GM10266 (cell line): ENCODE measurements at regions not wholly inside any gene's neighbourhood (a gene's known extent, or its start where the extent isn't known, plus 50 kb on each side); places are given as distances from the start of the nearest gene placed in this dataset.
A peak's percentile ranks its signal among the peaks of the same experiment; 100 is the strongest.

Experiments
- DNase-seq: peaks from one replicate; pipeline ENCODE4 v3.0.0; 2012; ENCODE audit errors: extremely low spot score
- TF ChIP-seq, protein P1 (sequence below): IDR thresholded peaks from 2 replicates; pipeline ENCODE4 v1.5.1; 2012; ENCODE audit warnings: mild to moderate bottlenecking, low read depth; ENCODE audit not compliant: control insufficient read depth, insufficient read depth; ENCODE audit errors: missing control alignments

- TF ChIP-seq, protein P1, sequence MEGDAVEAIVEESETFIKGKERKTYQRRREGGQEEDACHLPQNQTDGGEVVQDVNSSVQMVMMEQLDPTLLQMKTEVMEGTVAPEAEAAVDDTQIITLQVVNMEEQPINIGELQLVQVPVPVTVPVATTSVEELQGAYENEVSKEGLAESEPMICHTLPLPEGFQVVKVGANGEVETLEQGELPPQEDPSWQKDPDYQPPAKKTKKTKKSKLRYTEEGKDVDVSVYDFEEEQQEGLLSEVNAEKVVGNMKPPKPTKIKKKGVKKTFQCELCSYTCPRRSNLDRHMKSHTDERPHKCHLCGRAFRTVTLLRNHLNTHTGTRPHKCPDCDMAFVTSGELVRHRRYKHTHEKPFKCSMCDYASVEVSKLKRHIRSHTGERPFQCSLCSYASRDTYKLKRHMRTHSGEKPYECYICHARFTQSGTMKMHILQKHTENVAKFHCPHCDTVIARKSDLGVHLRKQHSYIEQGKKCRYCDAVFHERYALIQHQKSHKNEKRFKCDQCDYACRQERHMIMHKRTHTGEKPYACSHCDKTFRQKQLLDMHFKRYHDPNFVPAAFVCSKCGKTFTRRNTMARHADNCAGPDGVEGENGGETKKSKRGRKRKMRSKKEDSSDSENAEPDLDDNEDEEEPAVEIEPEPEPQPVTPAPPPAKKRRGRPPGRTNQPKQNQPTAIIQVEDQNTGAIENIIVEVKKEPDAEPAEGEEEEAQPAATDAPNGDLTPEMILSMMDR: no peak
- no peak for DNase-seq
Observed at GRCh38 chr14:81682701-81683100, 149.0 kb upstream of the SEL1L start.

- no peak for DNase-seq
- TF ChIP-seq, protein P1: no peak
Observed at GRCh38 chr14:81684696-81685095, 151.0 kb upstream of the SEL1L start.

- no peak for DNase-seq
- TF ChIP-seq, protein P1: no peak
Observed at GRCh38 chr14:81686512-81686911, 152.9 kb upstream of the SEL1L start.

GRCh38 chr14:81691931-81692330, 158.3 kb upstream of the SEL1L start:
- no peak for DNase-seq
- TF ChIP-seq, protein P1: no peak

DNA sequence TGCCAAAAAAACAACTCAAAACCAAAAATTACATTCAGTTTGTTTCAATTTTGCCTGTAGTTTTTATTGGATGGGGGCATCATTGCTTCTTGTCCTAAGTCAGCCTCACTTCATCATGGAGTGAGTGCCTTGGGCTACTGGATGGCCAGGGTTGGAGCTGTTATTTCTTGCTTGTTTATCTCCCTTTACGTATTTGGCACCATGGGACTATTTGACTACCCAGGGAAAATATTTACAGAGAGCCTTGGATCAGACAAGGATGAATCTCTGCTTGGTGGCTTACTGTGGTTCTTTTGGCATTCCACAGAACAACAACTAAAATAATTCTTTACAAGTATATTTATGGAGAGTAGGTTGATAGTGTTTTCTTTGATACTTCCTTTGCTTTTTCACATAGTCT, 160.8 kb upstream of the SEL1L start:
- TF ChIP-seq, protein P1: no peak

GRCh38 chr14:81709681-81710080, 176.0 kb upstream of the SEL1L start:
- TF ChIP-seq, protein P1: no peak
- no peak for DNase-seq

More for the DNA sequence above, 160.8 kb upstream of the SEL1L start:
- DNase-seq: no peak

GRCh38 chr14:81710232-81710845, 176.7 kb upstream of the SEL1L start:
- TF ChIP-seq, protein P1: peak; percentile 81
- DNase-seq: peak; percentile 22
